GM18502 (cell line): ENCODE measurements at regions not wholly inside any gene's neighbourhood (a gene's known extent, or its start where the extent isn't known, plus 50 kb on each side); places are given as distances from the start of the nearest gene placed in this dataset.
"Not testable (repeated sequence)": the region's sequence is repeated elsewhere in the genome, so short reads cannot be mapped to it uniquely, and the experiment has no call there.

Experiments
- ATAC-seq: cut with Tn5 transposase; IDR thresholded peaks from one replicate; pipeline ENCODE4 v1.9.1; 2021; ENCODE audit warnings: mild to moderate bottlenecking; ENCODE audit not compliant: unreplicated experiment, poor library complexity

DNA sequence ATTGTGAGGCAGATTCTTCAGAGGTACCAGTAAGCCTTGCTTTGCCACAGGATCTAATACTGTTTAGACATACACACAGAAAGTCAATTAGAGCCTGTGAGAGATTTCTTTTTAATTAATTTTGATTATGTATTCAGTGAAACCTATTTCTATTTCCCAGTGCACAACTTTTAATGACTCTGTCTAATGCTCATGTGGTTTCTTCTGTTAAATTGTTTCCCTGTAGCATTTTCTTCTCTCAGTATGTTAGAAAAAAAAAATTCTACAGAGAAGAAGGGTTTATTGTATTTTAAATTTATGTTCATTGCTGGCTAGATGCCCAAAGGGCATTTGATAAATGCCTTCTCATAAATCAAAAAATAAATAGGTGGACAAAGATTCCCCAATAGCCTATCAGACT lies 293.7 kb downstream of the C6orf118 start:
- ATAC-seq: no peak

GRCh38 chr6:165013701-165014100 lies 295.7 kb downstream of the C6orf118 start:
- ATAC-seq: no peak

DNA sequence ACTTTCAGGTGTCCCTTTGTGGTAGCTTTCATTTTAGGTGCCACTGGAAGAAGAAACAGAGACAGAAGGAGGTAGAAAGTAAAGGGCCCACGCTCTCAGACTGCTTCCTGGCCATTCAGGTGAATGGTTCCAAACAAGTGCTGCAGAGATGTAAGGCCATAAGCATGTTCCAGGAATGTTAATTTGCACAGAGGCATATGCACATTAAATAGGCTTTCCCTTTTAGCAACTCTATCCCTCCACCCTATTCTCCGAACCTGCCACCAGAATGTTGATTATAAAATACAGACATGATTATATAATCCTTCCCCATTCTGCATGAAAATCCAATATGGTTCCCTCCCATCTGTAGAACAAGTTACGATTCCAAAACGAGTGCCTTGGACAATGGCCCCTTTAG lies 297.2 kb downstream of the C6orf118 start:
- ATAC-seq: no peak

GRCh38 chr6:165010556-165011535 lies 298.6 kb downstream of the C6orf118 start:
- ATAC-seq: no peak

DNA sequence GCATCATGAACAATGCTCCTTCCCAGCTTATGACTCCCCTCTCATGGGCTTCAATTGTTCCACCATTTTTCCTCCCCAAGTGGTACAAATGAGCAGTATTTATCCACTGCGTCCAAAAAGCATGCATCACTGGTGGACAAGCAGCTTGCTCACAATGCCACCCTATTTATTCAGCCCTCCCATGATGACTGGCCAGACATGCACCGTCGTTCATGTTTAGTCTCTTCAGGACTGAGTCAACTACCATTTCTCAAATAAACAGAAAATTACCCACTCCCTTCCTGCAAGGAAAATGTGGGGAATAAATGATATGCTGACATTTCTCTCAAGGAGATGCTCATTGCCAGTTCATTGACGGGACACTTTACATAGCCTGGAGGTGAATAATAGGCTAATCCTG lies 300.4 kb downstream of the C6orf118 start:
- ATAC-seq: no peak

DNA sequence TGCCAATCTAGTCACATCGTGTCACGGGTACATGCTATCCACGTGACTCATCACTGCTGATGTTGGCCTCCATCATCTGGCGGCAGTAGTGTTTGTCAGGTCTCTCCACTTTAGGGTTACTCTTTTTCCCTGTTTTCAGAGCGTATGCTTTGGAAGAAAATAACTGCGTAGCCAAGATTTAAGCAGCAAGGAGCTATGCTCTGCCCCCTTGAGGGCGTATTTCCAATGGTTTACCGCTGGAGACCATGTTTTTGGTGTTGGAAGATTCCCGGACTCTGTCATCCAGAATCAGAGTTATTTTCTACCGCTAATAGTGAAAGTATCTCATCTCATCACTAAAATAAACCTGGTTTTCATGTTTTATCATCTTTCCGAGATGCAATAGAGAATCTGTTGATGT lies 306.5 kb downstream of the C6orf118 start:
- no peak for ATAC-seq

- no peak for ATAC-seq
Observed at GRCh38 chr6:165002358-165002757, 307.0 kb downstream of the C6orf118 start.

DNA sequence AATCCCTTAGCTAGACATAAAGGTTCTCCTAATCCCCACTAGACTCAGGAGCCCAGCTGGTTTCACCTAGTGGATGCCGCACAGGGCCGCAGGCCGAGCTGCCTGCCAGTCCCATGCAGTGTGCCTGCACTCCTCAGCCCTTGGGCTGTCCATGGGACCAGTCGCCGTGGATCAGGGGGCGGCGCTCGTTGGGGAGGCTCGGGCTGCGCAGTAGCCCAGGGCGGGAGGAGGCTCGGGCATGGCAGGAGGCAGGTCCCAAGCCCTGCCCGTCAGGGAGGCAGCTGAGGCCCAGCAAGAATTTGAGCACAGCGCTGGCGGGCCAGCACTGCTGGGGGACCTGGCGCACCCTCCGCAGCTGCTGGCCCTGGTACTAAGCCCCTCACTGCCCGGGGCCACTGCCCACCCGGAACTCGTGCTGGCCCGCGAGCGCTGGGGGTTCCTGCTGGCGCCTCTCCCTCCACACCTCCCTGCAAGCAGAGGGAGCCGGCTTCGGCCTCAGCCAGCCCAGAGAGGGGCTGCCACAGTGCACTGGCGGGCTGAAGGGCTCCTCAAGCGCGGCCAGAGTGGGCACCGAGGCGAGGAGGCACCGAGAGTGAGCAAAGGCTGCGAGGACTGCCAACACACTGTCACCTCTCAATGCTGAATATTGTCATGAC lies 307.8 kb downstream of the C6orf118 start:
- no peak for ATAC-seq

GRCh38 chr6:164998297-164998696 lies 311.1 kb downstream of the C6orf118 start:
- no peak for ATAC-seq

GRCh38 chr6:164996838-164997237 lies 312.6 kb downstream of the C6orf118 start:
- no peak for ATAC-seq

DNA sequence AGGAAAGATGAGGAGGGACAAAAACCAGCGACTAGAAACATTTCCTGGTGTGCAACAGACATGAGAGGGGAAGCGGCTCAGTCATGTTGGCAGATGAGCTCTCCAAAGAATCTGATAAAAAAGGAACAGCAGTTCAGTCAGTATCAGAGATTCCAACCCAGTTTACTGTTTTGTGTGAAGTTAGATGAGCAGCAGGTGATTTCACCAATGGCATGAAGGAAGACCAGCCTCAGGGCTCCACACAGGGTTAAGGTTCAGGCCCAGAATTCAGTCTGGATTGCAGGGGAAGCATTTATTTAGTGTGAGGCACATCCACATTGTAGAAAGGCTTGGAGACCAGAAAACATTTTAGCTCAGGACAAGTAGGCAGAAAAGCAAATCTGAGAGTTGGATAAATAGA lies 317.8 kb downstream of the C6orf118 start:
- ATAC-seq: no peak

GRCh38 chr6:164990901-164991300 lies 318.5 kb downstream of the C6orf118 start:
- ATAC-seq: no peak

- no peak for ATAC-seq
Observed at GRCh38 chr6:164982389-164982788, 327.0 kb downstream of the C6orf118 start.

DNA sequence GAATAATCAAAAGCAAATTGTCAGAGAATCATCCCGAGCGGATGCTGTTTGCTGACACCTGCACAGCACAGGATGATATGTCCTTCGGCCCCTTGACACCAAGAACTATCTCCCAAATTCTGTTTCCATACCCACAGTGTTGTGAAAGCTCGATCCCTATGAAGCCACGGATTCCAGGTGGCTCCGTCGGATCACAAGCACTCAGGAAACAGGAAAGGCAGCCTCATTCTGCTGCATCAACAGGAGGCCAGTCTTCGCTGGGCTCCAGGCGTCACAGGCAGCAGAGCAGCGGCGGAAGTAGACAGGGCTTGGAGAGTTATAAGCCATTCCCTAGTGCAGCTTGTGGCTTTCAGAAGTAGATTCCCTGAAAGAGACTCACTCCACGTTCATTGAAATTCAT lies 342.3 kb downstream of the C6orf118 start:
- ATAC-seq: no peak

DNA sequence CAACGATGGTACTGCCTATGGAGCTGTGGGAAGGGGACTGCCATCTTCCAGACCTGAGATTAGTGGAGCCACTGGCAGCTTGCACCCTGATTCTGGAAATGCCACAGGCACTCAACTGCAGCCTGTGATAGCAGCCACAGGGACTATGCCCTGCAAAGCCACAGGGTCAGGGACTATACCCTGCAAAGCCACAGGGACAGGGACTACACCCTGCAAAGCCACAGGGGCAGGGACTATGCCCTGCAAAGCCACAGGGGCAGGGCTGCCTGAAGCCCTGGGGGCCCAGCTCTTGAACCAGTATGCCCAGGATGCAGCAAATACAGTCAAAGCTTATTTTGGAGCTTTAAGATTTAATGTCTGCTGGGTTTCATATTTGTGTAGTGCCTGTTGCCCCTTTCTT lies 346.6 kb downstream of the C6orf118 start:
- no peak for ATAC-seq

DNA sequence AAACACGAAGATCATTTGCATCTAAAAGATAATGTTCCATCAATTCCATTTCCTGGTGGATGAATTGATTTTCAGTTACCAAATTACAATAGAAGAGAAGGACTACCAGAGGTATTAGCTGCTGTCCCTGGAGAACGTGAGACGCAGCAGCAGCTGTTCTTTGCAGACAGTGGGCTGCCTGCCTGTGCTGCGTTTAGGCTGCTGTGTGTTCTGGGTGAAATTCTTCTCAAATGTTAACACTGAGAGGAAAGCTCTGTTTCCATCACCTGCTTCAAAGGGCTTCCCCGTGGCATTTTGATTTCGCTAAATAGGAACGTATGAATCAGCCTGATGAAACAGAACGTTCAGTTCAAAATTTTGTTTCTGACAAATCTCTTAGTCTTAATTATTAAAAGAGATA lies 362.2 kb downstream of the C6orf118 start:
- ATAC-seq: no peak

DNA sequence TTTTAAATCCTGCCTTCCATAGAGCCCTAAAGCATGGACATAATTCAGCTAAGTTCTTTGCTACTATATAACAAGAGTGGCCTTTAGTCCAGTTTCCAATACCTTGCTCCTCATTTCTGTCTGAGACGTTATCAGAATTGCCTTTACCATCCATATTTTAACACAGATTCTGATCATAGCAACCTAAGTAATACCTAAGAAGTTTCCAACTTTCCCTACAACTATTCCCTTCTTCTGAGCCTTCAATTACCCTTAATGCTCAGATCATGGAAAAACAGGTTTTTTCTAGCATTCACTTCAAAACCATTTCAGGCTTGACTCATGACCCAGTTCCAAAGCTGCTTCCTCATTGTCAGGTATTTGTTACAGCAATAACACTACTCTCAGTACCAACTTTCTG lies 367.1 kb downstream of the C6orf118 start:
- ATAC-seq: no peak

DNA sequence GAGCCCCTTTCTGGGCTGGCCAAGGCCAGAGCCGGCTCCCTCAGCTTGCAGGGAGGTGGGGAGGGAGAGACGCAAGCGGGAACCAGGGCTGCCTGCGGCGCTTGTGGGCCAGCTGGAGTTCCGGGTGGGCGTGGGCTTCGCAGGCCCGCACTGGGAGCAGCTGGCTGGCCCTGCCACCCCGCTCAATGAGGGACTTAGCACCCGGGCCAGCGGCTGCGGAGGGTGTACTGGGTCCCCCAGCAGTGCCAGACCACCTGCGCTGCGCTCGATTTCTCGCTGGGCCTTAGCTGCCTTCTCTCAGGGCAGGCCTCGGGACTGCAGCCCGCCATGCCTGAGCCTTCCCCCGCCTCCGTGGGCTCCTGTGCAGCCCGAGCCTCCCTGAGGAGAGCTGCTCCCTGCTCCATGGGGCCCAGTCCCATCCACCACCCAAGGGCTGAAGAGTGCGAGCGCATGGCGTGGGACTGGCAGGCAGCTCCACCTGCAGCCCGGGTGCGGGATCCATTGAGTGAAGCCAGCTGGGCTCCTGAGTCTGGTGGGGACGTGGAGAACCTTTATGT lies 376.1 kb downstream of the C6orf118 start:
- ATAC-seq: not testable (repeated sequence)

DNA sequence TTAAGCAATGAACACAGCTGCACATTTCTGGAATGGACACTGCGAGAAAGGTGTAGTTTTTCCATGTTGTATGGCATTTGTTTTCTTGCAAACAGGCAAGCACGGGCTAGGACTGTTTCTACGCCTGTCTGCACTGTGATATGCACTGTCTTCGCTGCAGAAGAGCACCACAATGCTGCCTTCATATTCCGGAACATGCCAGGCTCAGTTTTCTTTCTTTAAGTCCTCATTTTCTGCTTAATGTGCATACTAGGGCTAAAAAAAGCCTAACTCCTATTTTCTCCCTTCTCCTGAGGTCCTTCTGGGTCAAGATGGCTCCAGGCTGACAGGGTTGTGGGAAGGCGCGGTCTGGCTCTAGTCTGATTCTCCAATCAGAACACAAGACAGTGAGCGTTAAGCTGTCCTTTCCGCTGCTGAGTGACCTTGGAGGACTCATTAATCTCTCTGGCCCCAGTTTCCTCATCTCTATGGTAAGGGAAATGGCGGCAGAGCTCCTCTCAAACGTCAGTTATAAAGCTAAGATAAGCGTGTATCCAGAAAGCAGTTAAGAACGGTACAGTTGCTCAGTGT lies 379.9 kb downstream of the C6orf118 start:
- no peak for ATAC-seq

GRCh38 chr6:164928728-164929407 lies 380.5 kb downstream of the C6orf118 start:
- ATAC-seq: no peak
